Fibroblast of skin of back (primary cell): ENCODE measurements at regions not wholly inside any gene's neighbourhood (a gene's known extent, or its start where the extent isn't known, plus 50 kb on each side); places are given as distances from the start of the nearest gene placed in this dataset.
"Not testable (repeated sequence)": the region's sequence is repeated elsewhere in the genome, so short reads cannot be mapped to it uniquely, and the experiment has no call there.

ENCODE experiments used
- DNase-seq: peaks from one replicate; pipeline ENCODE4 v3.0.0-alpha.2; 2013

GRCh38 chr18:65279668-65280305, 471.0 kb upstream of the CDH7 start:
- no peak for DNase-seq

- DNase-seq: no peak
Observed at GRCh38 chr18:65278939-65279667, 471.7 kb upstream of the CDH7 start.

GRCh38 chr18:65269375-65269774, 481.4 kb upstream of the CDH7 start:
- DNase-seq: no peak

- no peak for DNase-seq
Observed at GRCh38 chr18:65265761-65266160, 485.1 kb upstream of the CDH7 start.

- no peak for DNase-seq
Observed at GRCh38 chr18:65260030-65260429, 490.8 kb upstream of the CDH7 start.

- DNase-seq: no peak
Observed at GRCh38 chr18:65259403-65259802, 491.4 kb upstream of the CDH7 start.

- DNase-seq: no peak
Observed at GRCh38 chr18:65257149-65257548, 493.7 kb upstream of the CDH7 start.

GRCh38 chr18:65255417-65255816, 495.4 kb upstream of the CDH7 start:
- no peak for DNase-seq

GRCh38 chr18:65239787-65240186, 511.0 kb upstream of the CDH7 start:
- DNase-seq: no peak

GRCh38 chr18:65235966-65236624, 514.7 kb upstream of the CDH7 start:
- peak; percentile 16 for DNase-seq

GRCh38 chr18:65230311-65230710, 520.5 kb upstream of the CDH7 start:
- DNase-seq: no peak

- no peak for DNase-seq
Observed at GRCh38 chr18:65227970-65228369, 522.8 kb upstream of the CDH7 start.

GRCh38 chr18:65221736-65222135, 529.1 kb upstream of the CDH7 start:
- no peak for DNase-seq

GRCh38 chr18:65221115-65221514, 529.7 kb upstream of the CDH7 start:
- no peak for DNase-seq

GRCh38 chr18:65215865-65216466, 534.8 kb upstream of the CDH7 start:
- DNase-seq: no peak

GRCh38 chr18:65214456-65214855, 536.4 kb upstream of the CDH7 start:
- no peak for DNase-seq

- DNase-seq: no peak
Observed at GRCh38 chr18:65206551-65207260, 544.1 kb upstream of the CDH7 start.

GRCh38 chr18:65202091-65202490, 548.7 kb upstream of the CDH7 start:
- no peak for DNase-seq

- no peak for DNase-seq
Observed at GRCh38 chr18:65175681-65176080, 575.1 kb upstream of the CDH7 start.

GRCh38 chr18:65162086-65162485, 588.7 kb upstream of the CDH7 start:
- not testable (repeated sequence) for DNase-seq

GRCh38 chr18:65146482-65147021, 604.3 kb upstream of the CDH7 start:
- DNase-seq: no peak

- no peak for DNase-seq
Observed at GRCh38 chr18:65145312-65145711, 605.5 kb upstream of the CDH7 start.

- no peak for DNase-seq
Observed at GRCh38 chr18:65133610-65134009, 617.2 kb upstream of the CDH7 start.
